Fibroblast of the aortic adventitia (primary cell): ENCODE measurements at regions not wholly inside any gene's neighbourhood (a gene's known extent, or its start where the extent isn't known, plus 50 kb on each side); places are given as distances from the start of the nearest gene placed in this dataset.
"Not testable (repeated sequence)": the region's sequence is repeated elsewhere in the genome, so short reads cannot be mapped to it uniquely, and the experiment has no call there.

Experiments
- DNase-seq: peaks from one replicate; pipeline ENCODE4 v3.0.0-alpha.2; 2010; ENCODE audit warnings: low read depth
- H3K4me3 ChIP-seq: 2 replicates; pipeline ENCODE4 v1.5.1; 2011; ENCODE audit warnings: low read depth, mild to moderate bottlenecking, control low read depth, low read length, moderate library complexity
- CTCF ChIP-seq: IDR thresholded peaks from 2 replicates; pipeline ENCODE4 v1.5.1; 2011; ENCODE audit warnings: mild to moderate bottlenecking, low read length, control low read depth, inconsistent platforms; ENCODE audit not compliant: insufficient read depth

- peak; percentile 41 for TF ChIP-seq CTCF
- peak; percentile 40 for DNase-seq
- H3K4me3 ChIP-seq = no peak overlapping the region
Measured at GRCh38 chr12:78562368-78563205, 302.0 kb upstream of the SYT1 start.

- no peak for DNase-seq
- TF ChIP-seq CTCF = no peak
- H3K4me3 ChIP-seq = no peak overlapping the region
Measured at GRCh38 chr12:78563826-78564225, 300.7 kb upstream of the SYT1 start.

- H3K4me3 ChIP-seq = no peak overlapping the region
- no peak for TF ChIP-seq CTCF
- DNase-seq = no peak
Measured at GRCh38 chr12:78566456-78566855, 298.1 kb upstream of the SYT1 start.

- no peak for DNase-seq
- no peak overlapping the region for H3K4me3 ChIP-seq
- no peak for TF ChIP-seq CTCF
Measured at GRCh38 chr12:78568321-78569020, 296.1 kb upstream of the SYT1 start.

GRCh38 chr12:78571953-78572352 lies 292.6 kb upstream of the SYT1 start:
- H3K4me3 ChIP-seq = no peak overlapping the region
- TF ChIP-seq CTCF = no peak
- no peak for DNase-seq

GRCh38 chr12:78575208-78575607 lies 289.4 kb upstream of the SYT1 start:
- DNase-seq, H3K4me3 ChIP-seq: not testable (repeated sequence)

GRCh38 chr12:78579846-78580245 lies 284.7 kb upstream of the SYT1 start:
- no peak for DNase-seq
- no peak for TF ChIP-seq CTCF
- H3K4me3 ChIP-seq = no peak overlapping the region
